ENCODE measurements at regions not wholly inside any gene's neighbourhood (a gene's known extent, or its start where the extent isn't known, plus 50 kb on each side); places are given as distances from the start of the nearest gene placed in this dataset.

GRCh38 chr7:110322796-110323195 lies 768.1 kb upstream of the LRRN3 start:
- FAIRE-seq (no peak), DNase-seq (ENCODE audit: insufficient read length, low spot score) (no peak)
- TF ChIP-seq CTCF (IDR thresholded peaks at IDR 0.05; ENCODE audit: insufficient read depth, missing control alignments) = no peak

GRCh38 chr7:110326966-110327365 lies 764.0 kb upstream of the LRRN3 start:
- no peak for FAIRE-seq
- no peak for TF ChIP-seq CTCF (IDR thresholded peaks at IDR 0.05; ENCODE audit: insufficient read depth, missing control alignments)
- no peak for DNase-seq (ENCODE audit: insufficient read length, low spot score)

- FAIRE-seq (no peak), DNase-seq (ENCODE audit: insufficient read length, low spot score) (no peak)
- no peak for TF ChIP-seq CTCF (IDR thresholded peaks at IDR 0.05; ENCODE audit: insufficient read depth, missing control alignments)
These were observed 754.5 kb upstream of the LRRN3 start for GRCh38 chr7:110336423-110336822.

- FAIRE-seq (no peak), DNase-seq (ENCODE audit: insufficient read length, low spot score) (no peak)
- TF ChIP-seq CTCF (IDR thresholded peaks at IDR 0.05; ENCODE audit: insufficient read depth, missing control alignments) = no peak
These were observed 753.3 kb upstream of the LRRN3 start for GRCh38 chr7:110337646-110338045.

GRCh38 chr7:110347081-110347480 lies 743.8 kb upstream of the LRRN3 start:
- no peak for TF ChIP-seq CTCF (IDR thresholded peaks at IDR 0.05; ENCODE audit: insufficient read depth, missing control alignments)
- FAIRE-seq (no peak), DNase-seq (ENCODE audit: insufficient read length, low spot score) (no peak)

GRCh38 chr7:110356438-110356837 lies 734.5 kb upstream of the LRRN3 start:
- no peak for FAIRE-seq
- DNase-seq (ENCODE audit: insufficient read length, low spot score) = no peak
- no peak for TF ChIP-seq CTCF (IDR thresholded peaks at IDR 0.05; ENCODE audit: insufficient read depth, missing control alignments)

- DNase-seq (ENCODE audit: insufficient read length, low spot score) (no peak), FAIRE-seq (no peak)
- no peak for TF ChIP-seq CTCF (IDR thresholded peaks at IDR 0.05; ENCODE audit: insufficient read depth, missing control alignments)
These were observed 732.9 kb upstream of the LRRN3 start for GRCh38 chr7:110358028-110358427.
